Fibroblast of lung (primary cell): ENCODE measurements at regions not wholly inside any gene's neighbourhood (a gene's known extent, or its start where the extent isn't known, plus 50 kb on each side); places are given as distances from the start of the nearest gene placed in this dataset.

Source experiments
- CTCF ChIP-seq, 2 donors: IDR thresholded peaks in 1 of 2; conservative IDR thresholded peaks in 1 of 2; 1 replicate in 1 of 2; 2 replicates in 1 of 2; pipeline ENCODE4 v1.5.1; 2011 to 2012; ENCODE audit warnings: low read length in 2 of 2, control low read depth in 1 of 2, inconsistent platforms in 1 of 2, low read depth in 1 of 2, mild to moderate bottlenecking in 1 of 2
- EZH2 ChIP-seq: IDR thresholded peaks from 2 replicates; pipeline ENCODE4 v1.5.1; 2012; ENCODE audit warnings: low read length, control low read depth, mild to moderate bottlenecking; ENCODE audit errors: missing control alignments

GRCh38 chr6:112899541-112899940 is 552.4 kb downstream of the RFPL4B start:
- TF ChIP-seq CTCF (conservative IDR thresholded peaks at IDR 0.05 in 1 of 2, IDR thresholded peaks at IDR 0.05 in 1 of 2; ENCODE audit: low read depth in 1 of 2, low read length in 2 of 2) (no peak), EZH2 (no peak)
